ENCODE measurements at regions not wholly inside any gene's neighbourhood (a gene's known extent, or its start where the extent isn't known, plus 50 kb on each side); places are given as distances from the start of the nearest gene placed in this dataset.
"Not testable (repeated sequence)": the region's sequence is repeated elsewhere in the genome, so short reads cannot be mapped to it uniquely, and the experiment has no call there.

DNA sequence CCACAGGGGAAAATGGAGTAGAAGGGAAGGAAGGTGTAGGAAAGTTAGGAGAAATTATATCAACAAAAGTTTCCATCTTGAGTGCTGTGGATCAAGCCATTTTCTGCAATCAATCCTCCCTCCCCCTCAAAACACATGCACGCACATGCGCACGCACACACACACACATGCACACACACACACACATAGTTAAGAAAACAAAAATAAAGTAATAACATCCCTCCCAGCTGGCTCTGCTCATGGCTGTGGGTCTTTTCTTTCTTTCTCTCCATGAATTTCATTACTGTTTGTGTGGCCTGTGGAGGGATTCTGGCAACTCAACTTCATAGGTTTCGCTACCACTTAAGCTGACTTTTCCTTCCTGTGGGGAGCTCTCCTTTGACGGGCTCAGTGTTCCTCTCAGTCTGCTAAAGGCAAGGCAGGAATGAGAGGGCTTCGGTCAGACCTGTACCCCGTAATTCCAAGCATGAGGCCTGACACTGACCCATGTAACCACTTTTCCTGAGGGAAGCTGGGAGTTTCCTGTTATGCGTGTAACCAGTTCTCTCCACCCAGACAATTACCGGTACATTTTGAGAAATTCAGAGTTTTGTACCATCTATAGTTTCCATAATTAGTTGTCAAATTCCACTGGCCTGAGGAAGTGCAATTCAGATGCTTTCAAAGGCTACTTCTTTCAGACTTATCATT is 79.8 kb downstream of the ZNF92 start:
- no peaks in the 10 kb centered on the region for H3K9me3 ChIP-seq (ENCODE audit: control insufficient read depth in 1 of 2, low read length in 2 of 2)
- H3K36me3 ChIP-seq (ENCODE audit: control insufficient read depth in 1 of 2, insufficient read depth in 2 of 2, low read length in 2 of 2): no peaks in the 10 kb centered on the region
- H3K27me3 ChIP-seq (ENCODE audit: low read depth, low read length): no peaks in the 10 kb centered on the region
- H3K27ac ChIP-seq (ENCODE audit: low read length): no peak overlapping the region
- no peak overlapping the region for H3K4me3 ChIP-seq (ENCODE audit: low read depth in 1 of 2, low read length in 2 of 2)
- H3K4me1 ChIP-seq (ENCODE audit: control insufficient read depth in 1 of 2, insufficient read depth in 2 of 2, low read length in 2 of 2): no peaks in the 10 kb centered on the region

DNA sequence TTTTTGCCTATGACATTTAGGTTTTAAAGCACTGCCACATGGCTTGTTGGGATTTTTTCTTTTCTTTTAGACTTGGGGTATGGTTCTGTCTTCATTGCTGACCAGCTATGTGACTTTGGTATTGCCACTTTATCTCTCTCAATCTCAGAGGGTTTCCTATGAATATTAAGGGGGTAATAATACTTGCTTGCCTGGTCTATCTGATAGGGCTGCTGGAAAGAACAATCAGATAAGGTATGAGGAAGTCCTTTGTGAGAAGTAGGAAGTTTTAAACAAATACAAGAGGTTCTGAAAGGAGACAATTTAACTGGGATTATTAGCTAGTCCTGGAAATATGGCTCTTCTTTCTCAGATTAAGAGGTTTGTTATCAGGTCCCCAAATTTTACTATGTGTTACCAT is 80.8 kb downstream of the ZNF92 start:
- no peak overlapping the region for H3K4me3 ChIP-seq (ENCODE audit: low read depth in 1 of 2, low read length in 2 of 2)

DNA sequence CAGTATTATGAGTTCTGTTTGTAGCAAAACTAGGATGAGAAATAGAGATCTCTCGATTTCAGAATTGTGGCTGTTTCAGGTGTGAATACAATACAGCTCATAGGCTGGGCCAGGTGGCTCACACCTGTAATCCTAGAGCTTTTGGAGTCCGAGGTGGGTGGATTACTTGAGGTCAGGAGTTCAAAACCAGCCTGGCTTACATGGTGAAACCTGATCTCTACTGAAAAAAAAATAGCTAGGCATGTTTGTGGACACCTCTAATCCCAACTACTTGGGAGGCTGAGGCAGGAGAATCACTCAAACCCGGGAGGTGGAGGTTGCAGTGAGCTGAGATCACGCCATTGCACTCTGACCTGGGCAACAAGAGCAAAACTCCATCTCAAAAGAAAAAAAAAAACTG is 81.4 kb downstream of the ZNF92 start:
- H3K4me1 ChIP-seq (ENCODE audit: control insufficient read depth in 1 of 2, insufficient read depth in 2 of 2, low read length in 2 of 2); H3K4me3 ChIP-seq (ENCODE audit: low read depth in 1 of 2, low read length in 2 of 2); H3K9me3 ChIP-seq (ENCODE audit: control insufficient read depth in 1 of 2, low read length in 2 of 2); H3K36me3 ChIP-seq (ENCODE audit: control insufficient read depth in 1 of 2, insufficient read depth in 2 of 2, low read length in 2 of 2); H3K27me3 ChIP-seq (ENCODE audit: low read depth, low read length); H3K27ac ChIP-seq (ENCODE audit: low read length): not testable (repeated sequence)

More for the DNA sequence above, 80.8 kb downstream of the ZNF92 start:
- Histone ChIP-seq H3K9me3 (ENCODE audit: control insufficient read depth in 1 of 2, low read length in 2 of 2) (no peaks in the 10 kb centered on the region), H3K4me1 (ENCODE audit: control insufficient read depth in 1 of 2, insufficient read depth in 2 of 2, low read length in 2 of 2) (no peaks in the 10 kb centered on the region), H3K36me3 (ENCODE audit: control insufficient read depth in 1 of 2, insufficient read depth in 2 of 2, low read length in 2 of 2) (no peaks in the 10 kb centered on the region), H3K27ac (ENCODE audit: low read length) (no peak overlapping the region), H3K27me3 (ENCODE audit: low read depth, low read length) (no peaks in the 10 kb centered on the region)

DNA sequence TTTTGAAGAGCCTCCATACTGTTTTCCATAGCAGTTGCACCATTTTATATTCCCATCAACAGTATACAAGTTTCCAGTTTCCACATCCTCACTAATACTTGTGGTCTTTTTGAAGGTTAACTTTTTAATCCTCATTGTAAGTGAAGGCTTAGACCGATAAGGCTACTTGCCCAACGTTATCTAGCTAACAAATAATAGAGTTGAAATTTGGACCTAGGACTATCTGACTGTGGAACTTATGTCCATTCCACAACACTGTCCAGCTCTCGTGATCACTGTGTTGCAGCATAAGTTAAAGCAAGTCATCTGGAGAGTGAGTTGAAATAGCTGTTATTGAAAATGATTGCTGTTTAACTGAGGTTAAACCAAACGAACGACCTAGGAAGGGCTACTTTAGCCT is 84.0 kb downstream of the ZNF92 start:
- Histone ChIP-seq H3K27ac (ENCODE audit: low read length) (no peak overlapping the region), H3K9me3 (ENCODE audit: control insufficient read depth in 1 of 2, low read length in 2 of 2) (no peaks in the 10 kb centered on the region), H3K4me3 (ENCODE audit: low read depth in 1 of 2, low read length in 2 of 2) (no peak overlapping the region), H3K36me3 (ENCODE audit: control insufficient read depth in 1 of 2, insufficient read depth in 2 of 2, low read length in 2 of 2) (no peaks in the 10 kb centered on the region), H3K4me1 (ENCODE audit: control insufficient read depth in 1 of 2, insufficient read depth in 2 of 2, low read length in 2 of 2) (no peaks in the 10 kb centered on the region), H3K27me3 (ENCODE audit: low read depth, low read length) (no peaks in the 10 kb centered on the region)

DNA sequence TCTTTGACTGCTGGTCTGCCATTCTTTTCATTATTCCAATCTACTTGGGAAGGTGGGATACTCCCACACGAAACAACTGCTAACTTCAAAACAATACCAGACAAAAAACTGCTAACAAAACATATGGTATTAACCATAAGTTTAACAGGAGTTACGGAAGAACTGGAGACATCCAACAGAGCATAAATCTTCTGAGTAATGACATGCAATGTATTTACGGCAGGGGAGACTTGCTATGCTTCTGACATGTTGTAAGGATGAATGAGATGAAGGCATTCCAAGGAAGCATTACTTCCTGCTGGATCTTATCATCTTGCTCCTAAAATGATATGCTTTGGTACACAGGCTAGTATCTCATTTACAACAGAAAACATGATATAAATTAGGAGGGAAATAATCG is 85.8 kb downstream of the ZNF92 start:
- Histone ChIP-seq H3K27ac (ENCODE audit: low read length) (no peak overlapping the region), H3K9me3 (ENCODE audit: control insufficient read depth in 1 of 2, low read length in 2 of 2) (no peaks in the 10 kb centered on the region), H3K4me1 (ENCODE audit: control insufficient read depth in 1 of 2, insufficient read depth in 2 of 2, low read length in 2 of 2) (no peaks in the 10 kb centered on the region), H3K4me3 (ENCODE audit: low read depth in 1 of 2, low read length in 2 of 2) (no peak overlapping the region), H3K36me3 (ENCODE audit: control insufficient read depth in 1 of 2, insufficient read depth in 2 of 2, low read length in 2 of 2) (no peaks in the 10 kb centered on the region), H3K27me3 (ENCODE audit: low read depth, low read length) (no peaks in the 10 kb centered on the region)

DNA sequence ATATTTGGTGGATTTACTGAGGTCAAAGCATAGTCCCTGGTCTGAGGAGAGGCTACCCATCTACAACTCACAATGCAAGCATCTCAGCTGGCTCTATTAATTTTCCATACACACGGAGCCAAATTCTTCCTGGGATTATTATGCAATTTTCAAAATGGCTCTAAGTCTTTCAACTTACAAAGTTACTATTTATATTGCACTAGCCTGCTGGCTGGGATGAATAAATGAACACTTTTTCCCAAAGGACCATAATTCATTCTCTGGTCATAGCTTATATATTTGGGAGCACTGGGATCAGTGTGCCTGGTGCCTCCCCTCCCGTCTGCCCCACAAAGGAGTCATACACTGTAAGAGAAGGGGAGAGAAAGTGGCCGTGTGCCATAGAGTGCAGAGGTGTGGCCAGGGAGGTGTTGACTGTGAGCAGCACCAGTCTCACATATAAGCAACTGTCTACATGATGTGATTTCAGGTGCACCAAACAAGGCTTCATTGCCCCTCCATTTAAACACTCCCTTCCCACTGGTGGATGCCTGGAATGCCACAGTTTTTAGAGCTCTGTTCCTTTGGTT is 88.6 kb downstream of the ZNF92 start:
- Histone ChIP-seq H3K4me3 (ENCODE audit: low read depth in 1 of 2, low read length in 2 of 2) (no peak overlapping the region), H3K4me1 (ENCODE audit: control insufficient read depth in 1 of 2, insufficient read depth in 2 of 2, low read length in 2 of 2) (no peaks in the 10 kb centered on the region), H3K27me3 (ENCODE audit: low read depth, low read length) (no peaks in the 10 kb centered on the region), H3K9me3 (ENCODE audit: control insufficient read depth in 1 of 2, low read length in 2 of 2) (no peaks in the 10 kb centered on the region), H3K36me3 (ENCODE audit: control insufficient read depth in 1 of 2, insufficient read depth in 2 of 2, low read length in 2 of 2) (no peaks in the 10 kb centered on the region), H3K27ac (ENCODE audit: low read length) (no peak overlapping the region)

DNA sequence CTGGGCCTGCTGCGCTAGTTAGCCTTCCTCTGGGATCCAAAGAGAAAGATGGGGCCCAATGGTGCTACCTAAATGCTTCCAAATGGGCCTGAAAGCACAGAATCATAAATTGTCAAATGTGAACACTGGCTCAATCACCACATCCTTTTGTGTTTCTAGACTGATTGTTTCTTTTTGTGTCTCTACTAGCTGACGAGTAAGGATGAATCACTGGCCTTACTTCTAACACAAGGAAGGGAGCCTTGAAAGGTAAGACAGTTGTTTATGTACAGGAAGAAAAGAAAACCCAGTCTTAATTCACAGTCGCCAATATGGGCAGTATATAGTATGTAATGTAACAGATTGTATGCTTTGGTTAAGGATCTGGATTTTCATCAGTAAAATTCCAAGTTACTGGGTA is 89.5 kb downstream of the ZNF92 start:
- Histone ChIP-seq H3K27me3 (ENCODE audit: low read depth, low read length) (no peaks in the 10 kb centered on the region), H3K27ac (ENCODE audit: low read length) (no peak overlapping the region)

DNA sequence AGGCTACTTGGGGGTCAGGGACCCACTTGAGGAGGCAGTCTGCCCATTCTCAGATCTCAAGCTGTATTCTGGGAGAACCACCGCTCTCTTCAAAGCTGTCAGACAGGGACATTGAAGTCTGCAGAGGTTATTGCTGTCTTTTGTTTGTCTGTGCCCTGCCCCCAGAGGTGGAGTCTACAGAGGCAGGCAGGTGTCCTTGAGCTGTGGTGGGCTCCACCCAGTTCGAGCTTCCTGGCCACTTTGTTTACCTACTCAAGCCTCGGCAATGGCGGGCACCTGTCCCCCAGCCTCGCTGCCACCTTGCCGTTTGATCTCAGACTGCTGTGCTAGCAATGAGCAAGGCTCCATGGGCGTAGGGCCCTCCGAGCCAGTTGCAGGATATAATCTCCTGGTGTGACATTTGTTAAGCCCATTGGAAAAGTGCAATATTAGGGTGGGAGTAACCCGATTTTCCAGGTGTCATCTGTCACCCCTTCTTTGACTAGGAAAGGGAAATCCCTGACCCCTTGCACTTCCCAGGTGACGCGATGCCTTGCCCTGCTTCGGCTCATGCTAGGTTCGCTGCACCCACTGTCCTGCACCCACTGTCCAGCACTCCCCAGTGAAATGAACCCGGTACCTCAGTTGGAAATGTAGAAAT is 96.4 kb downstream of the ZNF92 start:
- not testable (repeated sequence) for H3K27me3 ChIP-seq (ENCODE audit: low read depth, low read length); H3K4me1 ChIP-seq (ENCODE audit: control insufficient read depth in 1 of 2, insufficient read depth in 2 of 2, low read length in 2 of 2); H3K27ac ChIP-seq (ENCODE audit: low read length); H3K9me3 ChIP-seq (ENCODE audit: control insufficient read depth in 1 of 2, low read length in 2 of 2); H3K4me3 ChIP-seq (ENCODE audit: low read depth in 1 of 2, low read length in 2 of 2); H3K36me3 ChIP-seq (ENCODE audit: control insufficient read depth in 1 of 2, insufficient read depth in 2 of 2, low read length in 2 of 2)

More for the DNA sequence above, 89.5 kb downstream of the ZNF92 start:
- Histone ChIP-seq H3K36me3 (ENCODE audit: control insufficient read depth in 1 of 2, insufficient read depth in 2 of 2, low read length in 2 of 2) (no peaks in the 10 kb centered on the region), H3K9me3 (ENCODE audit: control insufficient read depth in 1 of 2, low read length in 2 of 2) (no peaks in the 10 kb centered on the region), H3K4me1 (ENCODE audit: control insufficient read depth in 1 of 2, insufficient read depth in 2 of 2, low read length in 2 of 2) (no peaks in the 10 kb centered on the region), H3K4me3 (ENCODE audit: low read depth in 1 of 2, low read length in 2 of 2) (no peak overlapping the region)

DNA sequence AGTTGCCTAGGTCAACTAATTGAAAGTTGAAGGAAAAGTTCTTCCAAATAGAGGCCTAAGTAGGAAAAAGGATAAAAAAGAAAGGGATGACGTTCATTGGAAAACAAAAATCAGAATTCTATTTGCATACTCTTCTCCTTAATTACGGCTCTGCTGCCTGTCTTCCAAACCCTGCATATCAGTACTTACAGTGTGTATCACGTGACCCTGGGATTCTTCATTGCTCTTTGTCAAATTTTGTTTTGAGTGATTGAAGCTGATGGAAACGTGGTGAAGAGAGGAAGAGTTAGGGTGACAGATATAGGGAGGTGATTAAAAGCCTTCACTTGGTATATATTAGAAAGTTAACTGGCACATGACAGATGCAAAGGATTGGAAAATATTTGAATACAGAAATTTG is 97.9 kb downstream of the ZNF92 start:
- H3K27me3 ChIP-seq (ENCODE audit: low read depth, low read length): no peaks in the 10 kb centered on the region
- no peaks in the 10 kb centered on the region for H3K36me3 ChIP-seq (ENCODE audit: control insufficient read depth in 1 of 2, insufficient read depth in 2 of 2, low read length in 2 of 2)
- no peaks in the 10 kb centered on the region for H3K9me3 ChIP-seq (ENCODE audit: control insufficient read depth in 1 of 2, low read length in 2 of 2)
- H3K4me1 ChIP-seq (ENCODE audit: control insufficient read depth in 1 of 2, insufficient read depth in 2 of 2, low read length in 2 of 2): no peaks in the 10 kb centered on the region
- H3K27ac ChIP-seq (ENCODE audit: low read length): no peak overlapping the region
- H3K4me3 ChIP-seq (ENCODE audit: low read depth in 1 of 2, low read length in 2 of 2): no peak overlapping the region

DNA sequence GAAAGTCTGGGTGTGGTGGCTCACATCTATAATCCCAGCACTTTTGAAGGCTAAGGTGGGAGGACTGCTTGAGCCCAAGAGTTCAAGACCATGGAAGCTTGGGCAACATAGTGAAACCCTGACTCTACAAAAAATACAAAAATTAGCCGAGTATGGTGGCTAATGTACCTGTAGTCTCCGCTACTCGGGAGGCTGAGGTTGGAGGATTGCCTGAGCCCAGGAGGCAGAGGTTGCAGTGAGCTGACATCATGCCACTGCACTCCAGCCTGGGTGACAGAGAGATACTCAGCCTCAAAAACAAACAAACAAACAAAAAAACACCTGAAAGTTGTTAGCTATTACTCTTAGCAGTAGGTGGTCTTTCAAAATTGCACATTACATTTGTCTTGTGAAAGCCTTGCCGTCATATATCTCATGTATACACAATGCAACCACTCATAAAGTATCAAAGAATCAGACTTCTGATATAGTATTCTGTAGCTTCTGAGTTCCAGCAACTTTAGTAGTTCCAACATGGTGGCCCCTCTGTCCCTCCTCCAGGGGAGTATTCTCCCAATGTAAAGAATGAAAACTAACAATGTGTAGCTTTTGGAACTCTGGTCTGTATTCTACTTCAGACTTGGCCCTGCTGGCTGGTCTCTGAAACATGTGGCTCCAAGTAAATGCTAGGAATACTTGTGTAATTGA is 101.5 kb downstream of the ZNF92 start:
- Histone ChIP-seq H3K9me3 (ENCODE audit: control insufficient read depth in 1 of 2, low read length in 2 of 2) (peaks cover 0 to 3% of the 10 kb centered on the region in 2 donors), H3K4me3 (ENCODE audit: low read depth in 1 of 2, low read length in 2 of 2) (no peak overlapping the region), H3K27me3 (ENCODE audit: low read depth, low read length) (no peaks in the 10 kb centered on the region), H3K4me1 (ENCODE audit: control insufficient read depth in 1 of 2, insufficient read depth in 2 of 2, low read length in 2 of 2) (no peaks in the 10 kb centered on the region), H3K36me3 (ENCODE audit: control insufficient read depth in 1 of 2, insufficient read depth in 2 of 2, low read length in 2 of 2) (no peaks in the 10 kb centered on the region), H3K27ac (ENCODE audit: low read length) (no peak overlapping the region)

DNA sequence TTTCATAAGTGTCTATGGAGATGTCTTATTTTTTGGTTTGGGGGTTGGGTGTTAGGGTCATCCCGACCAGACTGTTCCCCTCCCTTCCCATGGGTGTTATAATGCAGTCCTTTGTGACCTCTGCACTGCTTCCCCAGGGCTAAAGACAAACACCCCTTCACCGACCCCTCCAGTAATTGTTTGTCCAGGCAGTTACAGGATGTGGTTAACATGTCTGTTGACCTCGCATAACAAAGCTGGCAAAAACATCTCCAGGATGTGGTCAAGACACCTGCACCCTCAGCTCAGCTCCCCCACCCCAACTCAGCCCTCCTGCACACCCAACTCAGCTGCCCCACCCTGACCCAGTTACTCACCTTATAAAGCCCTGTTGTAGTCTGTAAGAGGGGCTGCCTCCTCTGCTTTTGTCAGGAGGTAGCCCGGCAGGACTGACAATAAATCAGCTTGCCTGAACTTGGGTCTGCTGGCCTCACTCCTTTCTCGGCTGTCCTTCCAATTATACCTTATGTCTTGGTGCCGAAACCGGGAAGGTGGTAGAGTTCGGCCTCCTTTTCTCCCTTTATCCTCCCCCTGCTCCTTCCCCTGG is 102.2 kb downstream of the ZNF92 start:
- H3K4me1 ChIP-seq (ENCODE audit: control insufficient read depth in 1 of 2, insufficient read depth in 2 of 2, low read length in 2 of 2): no peaks in the 10 kb centered on the region
- H3K9me3 ChIP-seq (ENCODE audit: control insufficient read depth in 1 of 2, low read length in 2 of 2): peaks cover 0 to 6% of the 10 kb centered on the region in 2 donors
- no peak overlapping the region for H3K27ac ChIP-seq (ENCODE audit: low read length)
- no peaks in the 10 kb centered on the region for H3K36me3 ChIP-seq (ENCODE audit: control insufficient read depth in 1 of 2, insufficient read depth in 2 of 2, low read length in 2 of 2)
- H3K4me3 ChIP-seq (ENCODE audit: low read depth in 1 of 2, low read length in 2 of 2): no peak overlapping the region
- H3K27me3 ChIP-seq (ENCODE audit: low read depth, low read length): no peaks in the 10 kb centered on the region

Measured in muscle layer of duodenum (tissue), 2 donors.